ENCODE measurements at regions not wholly inside any gene's neighbourhood (a gene's known extent, or its start where the extent isn't known, plus 50 kb on each side); places are given as distances from the start of the nearest gene placed in this dataset.

GRCh38 chr1:87421809-87422208 is 93.1 kb downstream of the LMO4 start:
- FAIRE-seq: no peak

GRCh38 chr1:87424541-87424940 is 95.9 kb downstream of the LMO4 start:
- no peaks in the 10 kb centered on the region for H3K27me3 ChIP-seq (ENCODE audit: control insufficient read depth, insufficient read depth, low read length)
- H3K27ac ChIP-seq (ENCODE audit: low read depth in 2 of 2, low read length in 2 of 2): no peak overlapping the region
- FAIRE-seq: no peak
- no peak for DNase-seq
- no peak overlapping the region for H3K9ac ChIP-seq (ENCODE audit: low read length in 3 of 3)
- intact Hi-C loops (cut with DNase I): no loop called here
- TF ChIP-seq CTCF (IDR thresholded peaks at IDR 0.05; ENCODE audit: borderline replicate concordance, extremely low read depth, insufficient read depth): no peak
- H3K36me3 ChIP-seq (ENCODE audit: control insufficient read depth in 2 of 3, insufficient read depth in 3 of 3, low read length in 3 of 3): no peaks in the 10 kb centered on the region
- H3K4me1 ChIP-seq (ENCODE audit: control insufficient read depth in 2 of 3, insufficient read depth in 2 of 3, low read depth in 1 of 3, low read length in 3 of 3): no peaks in the 10 kb centered on the region
- no peak overlapping the region for H3K4me3 ChIP-seq (ENCODE audit: low read length in 3 of 3)
- no peaks in the 10 kb centered on the region for H3K9me3 ChIP-seq (ENCODE audit: control insufficient read depth in 2 of 3, insufficient read depth in 1 of 3, low read length in 3 of 3)

More at GRCh38 chr1:87421809-87422208, 93.1 kb downstream of the LMO4 start:
- no peak for DNase-seq
- intact Hi-C loops (cut with DNase I): no loop called here
- no peak overlapping the region for H3K4me3 ChIP-seq (ENCODE audit: low read length in 3 of 3)
- no peak overlapping the region for H3K9ac ChIP-seq (ENCODE audit: low read length in 3 of 3)
- no peak overlapping the region for H3K27ac ChIP-seq (ENCODE audit: low read depth in 2 of 2, low read length in 2 of 2)
- H3K27me3 ChIP-seq (ENCODE audit: control insufficient read depth, insufficient read depth, low read length): no peaks in the 10 kb centered on the region
- H3K36me3 ChIP-seq (ENCODE audit: control insufficient read depth in 2 of 3, insufficient read depth in 3 of 3, low read length in 3 of 3): no peaks in the 10 kb centered on the region
- no peak for TF ChIP-seq CTCF (IDR thresholded peaks at IDR 0.05; ENCODE audit: borderline replicate concordance, extremely low read depth, insufficient read depth)
- no peaks in the 10 kb centered on the region for H3K4me1 ChIP-seq (ENCODE audit: control insufficient read depth in 2 of 3, insufficient read depth in 2 of 3, low read depth in 1 of 3, low read length in 3 of 3)
- H3K9me3 ChIP-seq (ENCODE audit: control insufficient read depth in 2 of 3, insufficient read depth in 1 of 3, low read length in 3 of 3): no peaks in the 10 kb centered on the region

- Histone ChIP-seq H3K27me3 (ENCODE audit: control insufficient read depth, insufficient read depth, low read length) (no peaks in the 10 kb centered on the region), H3K4me3 (ENCODE audit: low read length in 3 of 3) (no peak overlapping the region), H3K4me1 (ENCODE audit: control insufficient read depth in 2 of 3, insufficient read depth in 2 of 3, low read depth in 1 of 3, low read length in 3 of 3) (no peaks in the 10 kb centered on the region), H3K9ac (ENCODE audit: low read length in 3 of 3) (no peak overlapping the region), H3K9me3 (ENCODE audit: control insufficient read depth in 2 of 3, insufficient read depth in 1 of 3, low read length in 3 of 3) (no peaks in the 10 kb centered on the region), H3K27ac (ENCODE audit: low read depth in 2 of 2, low read length in 2 of 2) (no peak overlapping the region), H3K36me3 (ENCODE audit: control insufficient read depth in 2 of 3, insufficient read depth in 3 of 3, low read length in 3 of 3) (no peaks in the 10 kb centered on the region)
- FAIRE-seq (no peak), DNase-seq (no peak)
- no peak for TF ChIP-seq CTCF (IDR thresholded peaks at IDR 0.05; ENCODE audit: borderline replicate concordance, extremely low read depth, insufficient read depth)
- intact Hi-C loops (cut with DNase I): no loop called here
These were observed 98.0 kb downstream of the LMO4 start for GRCh38 chr1:87426463-87427249.
